Nephron (organoid): ENCODE measurements at regions not wholly inside any gene's neighbourhood (a gene's known extent, or its start where the extent isn't known, plus 50 kb on each side); places are given as distances from the start of the nearest gene placed in this dataset.
A peak's percentile ranks its signal among the peaks of the same experiment; 100 is the strongest.

ENCODE experiments used
- H3K27ac Mint-ChIP-seq, 3 experiments: 2 replicates each; pipeline ENCODE4 v1.8.0; 2020; ENCODE audit warnings: mixed read lengths in 3 of 3, mild to moderate bottlenecking in 2 of 3, moderate library complexity in 1 of 3
- H3K27me3 Mint-ChIP-seq: 2 replicates; pipeline ENCODE4 v1.8.0; 2021; ENCODE audit warnings: low read depth, mild to moderate bottlenecking, moderate library complexity, mixed read lengths
- H3K36me3 Mint-ChIP-seq: 2 replicates; pipeline ENCODE4 v1.8.0; 2020; ENCODE audit warnings: low read depth, mixed read lengths
- H3K4me1 Mint-ChIP-seq: 2 replicates; pipeline ENCODE4 v1.8.0; 2020; ENCODE audit warnings: mixed read lengths
- H3K4me3 Mint-ChIP-seq, 3 experiments: 2 replicates each; pipeline ENCODE4 v1.8.0; 2020; ENCODE audit warnings: mild to moderate bottlenecking in 3 of 3, mixed read lengths in 3 of 3, moderate library complexity in 2 of 3
- H3K9me3 Mint-ChIP-seq: 2 replicates; pipeline ENCODE4 v1.8.0; 2020; ENCODE audit warnings: mixed read lengths
- CTCF ChIP-seq, 3 experiments: fragments of 200-600 bp; sonication (generic); IDR thresholded peaks; one replicate each; pipeline ENCODE4 v1.5.0; 2021; ENCODE audit warnings: antibody characterized with exemption in 3 of 3; ENCODE audit not compliant: unreplicated experiment in 3 of 3

GRCh38 chr18:38454764-38455469 is 889.3 kb upstream of the CELF4 start:
- no peak overlapping the region for H3K27ac Mint-ChIP-seq
- H3K36me3 Mint-ChIP-seq: no peaks in the 10 kb centered on the region
- no peaks in the 10 kb centered on the region for H3K9me3 Mint-ChIP-seq
- H3K4me1 Mint-ChIP-seq: peaks cover 18% of the 10 kb centered on the region
- H3K4me3 Mint-ChIP-seq: no peak overlapping the region
- TF ChIP-seq CTCF (IDR thresholded peaks at IDR 0.05; ENCODE audit: unreplicated experiment in 3 of 3): no peak
- H3K27me3 Mint-ChIP-seq: no peaks in the 10 kb centered on the region

GRCh38 chr18:38453880-38454279 is 888.3 kb upstream of the CELF4 start:
- peaks cover 10% of the 10 kb centered on the region for H3K4me1 Mint-ChIP-seq
- TF ChIP-seq CTCF (IDR thresholded peaks at IDR 0.05; ENCODE audit: unreplicated experiment in 3 of 3): no peak
- H3K9me3 Mint-ChIP-seq: no peaks in the 10 kb centered on the region
- H3K27ac Mint-ChIP-seq: no peak overlapping the region
- no peaks in the 10 kb centered on the region for H3K27me3 Mint-ChIP-seq
- H3K4me3 Mint-ChIP-seq: no peak overlapping the region
- no peaks in the 10 kb centered on the region for H3K36me3 Mint-ChIP-seq

- Mint-ChIP-seq H3K36me3 (no peaks in the 10 kb centered on the region), H3K4me1 (no peaks in the 10 kb centered on the region), H3K27me3 (no peaks in the 10 kb centered on the region), H3K4me3 (no peak overlapping the region), H3K27ac (no peak overlapping the region), H3K9me3 (no peaks in the 10 kb centered on the region)
- no peak for TF ChIP-seq CTCF (IDR thresholded peaks at IDR 0.05; ENCODE audit: unreplicated experiment in 3 of 3)
Observed at GRCh38 chr18:38450876-38451275, 885.3 kb upstream of the CELF4 start.

GRCh38 chr18:38445804-38446145 is 880.2 kb upstream of the CELF4 start:
- Mint-ChIP-seq H3K27ac (peak overlapping the region in 1 of 3 experiments; percentile 59), H3K36me3 (no peaks in the 10 kb centered on the region), H3K4me1 (peaks cover 3% of the 10 kb centered on the region), H3K27me3 (no peaks in the 10 kb centered on the region), H3K9me3 (no peaks in the 10 kb centered on the region), H3K4me3 (no peak overlapping the region)
- no peak for TF ChIP-seq CTCF (IDR thresholded peaks at IDR 0.05; ENCODE audit: unreplicated experiment in 3 of 3)

- no peaks in the 10 kb centered on the region for H3K27me3 Mint-ChIP-seq
- H3K36me3 Mint-ChIP-seq: no peaks in the 10 kb centered on the region
- TF ChIP-seq CTCF (IDR thresholded peaks at IDR 0.05; ENCODE audit: unreplicated experiment in 3 of 3): no peak
- H3K27ac Mint-ChIP-seq: peak overlapping the region; percentile 33 to 59 (median 55)
- peaks cover 3% of the 10 kb centered on the region for H3K4me1 Mint-ChIP-seq
- no peak overlapping the region for H3K4me3 Mint-ChIP-seq
- H3K9me3 Mint-ChIP-seq: no peaks in the 10 kb centered on the region
Observed at GRCh38 chr18:38444971-38445803, 879.6 kb upstream of the CELF4 start.
